ENCODE measurements at regions not wholly inside any gene's neighbourhood (a gene's known extent, or its start where the extent isn't known, plus 50 kb on each side); places are given as distances from the start of the nearest gene placed in this dataset.

DNA sequence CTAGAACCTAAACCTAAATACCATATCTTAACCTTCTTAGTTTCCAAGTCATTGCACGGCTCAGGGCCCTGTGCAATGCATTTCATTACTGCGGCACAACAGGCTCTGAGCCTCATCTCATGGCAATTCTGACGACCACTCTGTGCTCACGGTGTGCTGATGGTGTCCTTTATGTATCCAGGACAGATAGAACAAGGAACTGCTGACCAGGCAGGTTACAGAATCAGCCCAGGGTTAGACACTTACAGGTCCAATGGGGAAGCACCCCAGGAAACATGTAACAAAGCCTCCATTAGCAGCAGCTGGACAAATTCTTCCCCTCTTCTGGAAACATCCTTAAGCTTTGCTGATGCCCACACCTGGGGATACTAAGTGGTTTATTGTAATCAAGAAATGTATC is 91.9 kb upstream of the NSMCE3 start (continued):
- TF ChIP-seq NANOG (IDR thresholded peaks at IDR 0.05; ENCODE audit: insufficient read depth, low read depth, low read length, poor library complexity, severe bottlenecking) (no peak), SIRT6 (IDR thresholded peaks at IDR 0.05; ENCODE audit: low read length) (no peak), CREB1 (IDR thresholded peaks at IDR 0.05) (no peak), POLR2A (IDR thresholded peaks at IDR 0.05; ENCODE audit: control extremely low read depth in 1 of 2, low read depth in 2 of 2, low read length in 2 of 2) (no peak), HDAC2 (IDR thresholded peaks at IDR 0.05; ENCODE audit: borderline replicate concordance in 1 of 2, low read depth in 2 of 2, low read length in 2 of 2) (no peak)

Measured in H1 (cell line).